Fibroblast of the aortic adventitia (primary cell): ENCODE measurements at regions not wholly inside any gene's neighbourhood (a gene's known extent, or its start where the extent isn't known, plus 50 kb on each side); places are given as distances from the start of the nearest gene placed in this dataset.
"Not testable (repeated sequence)": the region's sequence is repeated elsewhere in the genome, so short reads cannot be mapped to it uniquely, and the experiment has no call there.

Experiments used
- DNase-seq: peaks from one replicate; pipeline ENCODE4 v3.0.0-alpha.2; 2010; ENCODE audit warnings: low read depth
- H3K4me3 ChIP-seq: 2 replicates; pipeline ENCODE4 v1.5.1; 2011; ENCODE audit warnings: low read depth, mild to moderate bottlenecking, control low read depth, low read length, moderate library complexity
- TF ChIP-seq, protein P1 (sequence below): IDR thresholded peaks from 2 replicates; pipeline ENCODE4 v1.5.1; 2011; ENCODE audit warnings: mild to moderate bottlenecking, low read length, control low read depth, inconsistent platforms; ENCODE audit not compliant: insufficient read depth

DNA sequence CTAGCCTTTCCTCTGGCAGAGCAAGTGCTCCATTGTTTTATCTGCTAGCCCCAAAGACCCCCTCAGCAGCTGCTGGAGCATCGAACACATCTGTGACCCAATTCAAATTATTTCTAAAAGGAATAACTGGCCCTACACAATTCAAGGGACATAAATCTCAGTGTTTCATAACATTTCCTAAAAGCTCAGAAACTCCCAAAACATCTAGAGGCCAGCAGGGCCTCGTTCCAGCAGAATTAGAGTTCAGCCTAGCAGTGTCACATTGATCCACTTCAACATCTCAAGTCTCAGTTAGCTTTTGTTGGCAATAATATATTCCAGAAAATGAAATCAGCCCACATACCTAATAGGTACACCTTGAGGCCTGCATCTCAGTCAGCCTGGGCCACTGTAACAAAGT lies 179.1 kb downstream of the ETAA1 start:
- TF ChIP-seq, protein P1, sequence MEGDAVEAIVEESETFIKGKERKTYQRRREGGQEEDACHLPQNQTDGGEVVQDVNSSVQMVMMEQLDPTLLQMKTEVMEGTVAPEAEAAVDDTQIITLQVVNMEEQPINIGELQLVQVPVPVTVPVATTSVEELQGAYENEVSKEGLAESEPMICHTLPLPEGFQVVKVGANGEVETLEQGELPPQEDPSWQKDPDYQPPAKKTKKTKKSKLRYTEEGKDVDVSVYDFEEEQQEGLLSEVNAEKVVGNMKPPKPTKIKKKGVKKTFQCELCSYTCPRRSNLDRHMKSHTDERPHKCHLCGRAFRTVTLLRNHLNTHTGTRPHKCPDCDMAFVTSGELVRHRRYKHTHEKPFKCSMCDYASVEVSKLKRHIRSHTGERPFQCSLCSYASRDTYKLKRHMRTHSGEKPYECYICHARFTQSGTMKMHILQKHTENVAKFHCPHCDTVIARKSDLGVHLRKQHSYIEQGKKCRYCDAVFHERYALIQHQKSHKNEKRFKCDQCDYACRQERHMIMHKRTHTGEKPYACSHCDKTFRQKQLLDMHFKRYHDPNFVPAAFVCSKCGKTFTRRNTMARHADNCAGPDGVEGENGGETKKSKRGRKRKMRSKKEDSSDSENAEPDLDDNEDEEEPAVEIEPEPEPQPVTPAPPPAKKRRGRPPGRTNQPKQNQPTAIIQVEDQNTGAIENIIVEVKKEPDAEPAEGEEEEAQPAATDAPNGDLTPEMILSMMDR: no peak
- DNase-seq: no peak

DNA sequence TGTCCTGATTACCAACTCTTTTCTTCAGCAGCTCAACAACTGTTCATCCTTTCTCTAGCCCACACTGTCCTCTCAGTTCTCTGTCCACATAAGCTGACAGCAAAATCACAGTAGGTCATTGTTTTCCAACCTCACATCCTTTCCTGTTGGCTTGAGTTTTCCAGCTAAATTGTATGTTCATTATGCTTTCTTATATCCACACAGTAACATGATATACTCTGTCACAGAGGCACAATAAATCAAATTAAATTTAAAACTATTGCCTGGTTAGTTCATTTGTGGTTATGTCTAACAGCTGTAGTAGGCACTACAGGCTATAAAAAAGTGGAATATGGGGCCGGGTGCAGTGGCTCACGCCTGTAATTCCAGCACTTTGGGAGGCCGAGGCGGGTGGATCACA lies 179.9 kb downstream of the ETAA1 start:
- DNase-seq: no peak
- no peak overlapping the region for H3K4me3 ChIP-seq
- TF ChIP-seq, protein P1: no peak

More for the DNA sequence above, 179.1 kb downstream of the ETAA1 start:
- H3K4me3 ChIP-seq: no peak overlapping the region

DNA sequence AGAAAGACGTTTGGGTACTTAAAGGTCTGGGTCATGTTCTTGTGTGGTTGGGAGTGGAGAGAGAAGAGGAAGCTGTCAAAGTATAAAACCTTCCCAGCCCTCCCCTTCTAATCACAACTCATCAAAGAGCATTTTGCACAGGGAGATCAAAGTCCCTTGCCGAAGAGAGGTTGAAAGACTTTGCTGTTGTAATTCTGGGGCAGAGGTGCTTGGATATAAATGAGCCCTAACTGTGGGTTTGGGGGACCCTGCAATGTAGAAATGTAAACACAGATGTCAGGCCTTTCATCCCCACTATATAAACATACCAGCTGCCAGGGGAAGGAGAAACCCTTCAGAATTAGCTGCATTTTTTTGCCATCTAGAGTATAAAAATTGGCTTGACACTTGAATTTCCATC lies 182.1 kb downstream of the ETAA1 start:
- TF ChIP-seq, protein P1: no peak
- no peak for DNase-seq

DNA sequence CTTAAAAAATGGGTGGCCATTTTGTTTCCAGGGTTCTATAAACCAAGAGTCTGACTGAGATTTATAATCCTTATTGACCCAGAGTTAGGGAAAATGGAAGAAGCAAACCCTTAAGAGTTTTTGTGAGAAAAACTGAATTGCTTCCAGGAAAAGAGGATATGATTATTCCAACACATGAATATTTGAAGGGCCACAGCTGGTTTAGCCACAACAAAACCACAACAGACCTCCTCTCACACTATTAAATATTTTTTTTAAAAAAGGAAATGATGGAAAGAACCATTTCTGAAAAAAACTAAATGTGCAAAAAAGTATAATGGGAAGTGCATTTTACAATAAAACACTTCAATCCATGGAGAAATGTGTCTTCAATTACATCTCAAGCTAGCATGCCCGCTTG lies 182.7 kb downstream of the ETAA1 start:
- TF ChIP-seq, protein P1: no peak
- H3K4me3 ChIP-seq: no peak overlapping the region
- no peak for DNase-seq

More for the DNA sequence above, 182.1 kb downstream of the ETAA1 start:
- no peak overlapping the region for H3K4me3 ChIP-seq

DNA sequence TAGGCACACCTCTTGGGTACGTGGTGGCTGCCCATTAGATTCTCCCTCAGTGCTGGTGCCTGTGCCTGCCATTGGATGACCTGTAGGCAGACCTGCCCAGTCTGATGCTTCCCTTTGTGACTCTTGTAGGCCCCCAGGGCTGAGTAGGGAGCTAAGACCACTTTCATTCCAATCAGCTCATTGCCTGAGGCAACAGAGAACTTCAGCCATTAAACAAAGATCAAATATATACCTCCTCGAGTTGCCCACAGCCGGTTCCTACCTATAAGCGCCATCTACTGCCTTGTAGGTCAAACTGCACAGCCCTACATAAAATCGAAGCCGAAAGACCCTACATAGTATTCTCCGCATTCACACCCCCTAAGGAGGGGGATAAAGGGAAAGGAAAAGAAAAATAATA lies 184.6 kb downstream of the ETAA1 start:
- no peak overlapping the region for H3K4me3 ChIP-seq
- TF ChIP-seq, protein P1: peak; percentile 13
- no peak for DNase-seq

DNA sequence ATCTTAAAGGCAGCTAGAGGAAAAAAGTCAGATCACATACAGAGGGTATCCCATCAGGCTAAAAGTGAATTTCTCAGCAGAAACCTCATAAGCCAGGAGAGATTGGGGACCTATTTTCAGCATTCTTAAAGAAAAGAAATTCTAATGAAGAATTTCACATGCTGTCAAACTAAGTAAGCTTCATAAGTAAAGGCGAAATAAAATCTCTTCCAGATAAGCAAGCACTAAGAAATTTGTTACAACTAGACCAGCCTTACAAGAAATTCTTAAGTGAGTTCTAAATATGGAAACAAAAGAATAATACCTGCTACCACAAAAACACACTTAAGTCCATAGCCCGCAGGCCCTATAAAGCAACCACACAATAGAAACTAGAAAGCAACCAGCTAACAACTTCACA lies 186.1 kb downstream of the ETAA1 start:
- DNase-seq: no peak
- TF ChIP-seq, protein P1: no peak

DNA sequence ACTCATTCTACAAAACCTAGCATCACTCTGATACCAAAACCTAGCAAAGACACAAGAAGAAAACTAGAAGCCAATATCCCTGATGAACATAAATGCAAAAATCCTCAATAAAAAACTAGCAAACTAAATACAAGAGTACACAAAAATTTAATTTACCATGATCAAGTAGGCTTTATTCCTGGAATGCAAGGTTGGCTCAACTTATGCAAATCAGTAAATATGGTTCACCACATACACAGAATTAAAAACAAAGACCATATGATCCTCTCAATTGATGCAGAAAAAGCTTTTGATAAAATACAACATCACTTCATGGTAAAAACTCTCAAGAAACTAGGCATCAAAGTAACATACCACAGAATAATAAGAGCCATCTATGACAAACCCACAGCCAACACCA lies 188.3 kb downstream of the ETAA1 start:
- DNase-seq: no peak
- H3K4me3 ChIP-seq: no peak overlapping the region
- TF ChIP-seq, protein P1: no peak

More for the DNA sequence above, 186.1 kb downstream of the ETAA1 start:
- no peak overlapping the region for H3K4me3 ChIP-seq

DNA sequence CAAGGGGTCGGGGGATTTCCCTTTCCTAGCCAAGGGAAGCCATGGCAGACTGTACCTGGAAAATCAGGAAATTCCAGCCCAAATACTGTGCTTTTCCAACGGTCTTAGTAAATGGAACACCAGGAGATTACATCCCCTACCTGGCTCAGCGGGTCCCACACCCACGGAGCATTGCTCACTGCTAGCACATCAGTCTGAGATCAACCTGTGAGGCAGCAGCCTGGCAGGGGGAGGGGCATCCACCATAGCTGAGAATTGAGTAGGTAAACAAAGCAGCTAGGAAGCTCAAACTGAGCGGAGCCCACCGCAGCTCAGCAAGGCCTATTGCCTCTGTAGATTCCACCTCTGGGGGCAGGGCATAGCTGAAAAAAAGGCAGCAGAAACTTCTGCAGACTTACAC lies 192.0 kb downstream of the ETAA1 start:
- DNase-seq, H3K4me3 ChIP-seq: not testable (repeated sequence)

DNA sequence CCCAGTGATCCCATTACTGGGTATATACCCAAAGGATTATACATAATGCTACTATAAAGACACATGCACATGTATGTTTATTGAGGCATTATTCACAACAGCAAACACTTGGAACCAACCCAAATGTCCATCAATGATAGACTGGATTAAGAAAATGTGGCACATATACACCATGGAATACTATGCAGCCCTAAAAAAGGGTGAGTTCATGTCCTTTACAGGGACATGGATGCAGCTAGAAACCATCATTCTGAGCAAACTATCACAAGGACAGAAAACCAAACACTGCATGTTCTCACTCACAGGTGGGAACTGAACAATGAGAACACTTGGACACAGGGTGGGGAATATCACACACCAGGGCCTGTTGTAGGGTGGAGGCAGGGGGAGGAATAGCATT lies 197.4 kb downstream of the ETAA1 start:
- H3K4me3 ChIP-seq, DNase-seq: not testable (repeated sequence)
